ENCODE measurements at regions not wholly inside any gene's neighbourhood (a gene's known extent, or its start where the extent isn't known, plus 50 kb on each side); places are given as distances from the start of the nearest gene placed in this dataset.

DNA sequence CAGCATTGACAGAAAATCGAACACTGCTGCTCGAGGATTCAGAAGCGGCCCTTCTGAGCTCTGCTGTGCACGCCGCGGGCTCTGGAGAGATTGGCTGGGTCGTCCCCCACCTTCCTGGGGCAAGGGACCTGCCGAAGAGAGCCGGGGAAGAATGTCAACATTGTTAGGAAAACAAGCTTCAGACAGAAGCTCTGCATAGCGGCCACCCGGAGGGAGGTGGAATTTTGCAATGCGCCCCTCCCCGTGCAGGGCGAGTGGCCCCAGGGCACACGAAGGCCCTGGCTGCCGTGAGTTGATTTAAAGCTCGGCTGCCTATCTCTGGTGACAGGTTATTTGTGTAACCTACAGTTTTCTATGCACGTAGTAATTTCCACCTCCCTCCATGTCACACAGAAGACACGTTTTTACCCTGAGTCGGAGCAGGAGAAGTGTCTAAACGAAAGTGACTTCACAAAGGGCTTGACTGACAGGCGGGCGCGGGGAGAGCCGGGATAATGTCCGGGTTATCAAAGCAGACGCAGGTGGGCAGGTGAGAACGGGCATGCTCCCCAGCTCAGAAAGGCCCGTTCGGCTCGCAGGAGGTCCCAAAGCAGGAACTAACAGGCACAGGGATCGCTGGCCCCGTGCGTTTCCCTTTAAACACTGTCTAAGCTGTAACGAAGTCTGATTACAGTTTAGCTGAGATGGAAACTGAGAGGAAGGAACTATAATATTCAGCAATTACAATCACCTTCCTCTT is 84.6 kb downstream of the PDGFA start:
- TF ChIP-seq CTCF (IDR thresholded peaks at IDR 0.05) = no peak
- TF ChIP-seq POLR2A (IDR thresholded peaks at IDR 0.05) = no peak
